CD4-positive, alpha-beta T cell treated with Interleukin-21 for 1 hour (primary cell): ENCODE measurements at regions not wholly inside any gene's neighbourhood (a gene's known extent, or its start where the extent isn't known, plus 50 kb on each side); places are given as distances from the start of the nearest gene placed in this dataset.
"Not testable (repeated sequence)": the region's sequence is repeated elsewhere in the genome, so short reads cannot be mapped to it uniquely, and the experiment has no call there.

Experiments
- DNase-seq: peaks from one replicate; pipeline ENCODE4 v3.0.0-alpha.2; 2020

DNA sequence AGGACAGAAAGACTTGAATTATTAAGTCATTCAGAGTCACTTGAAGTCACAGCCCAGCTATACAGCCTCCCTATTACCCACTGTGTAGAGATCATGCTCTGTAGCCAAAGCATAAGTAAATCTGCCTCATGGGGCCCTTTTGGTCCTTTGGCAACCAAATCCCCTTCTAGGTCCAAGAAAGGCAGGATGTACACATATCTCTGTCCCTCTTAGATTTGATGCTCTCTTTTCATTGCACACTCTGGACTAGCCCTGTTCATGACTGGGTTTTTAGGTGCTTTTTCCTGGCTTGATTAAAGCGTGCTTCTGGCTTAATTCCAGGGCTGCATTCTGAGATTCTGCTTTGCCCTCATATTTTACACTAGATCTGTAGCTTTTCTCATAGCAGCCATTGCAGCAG is 296.8 kb downstream of the TENT5A start:
- DNase-seq, result no peak

DNA sequence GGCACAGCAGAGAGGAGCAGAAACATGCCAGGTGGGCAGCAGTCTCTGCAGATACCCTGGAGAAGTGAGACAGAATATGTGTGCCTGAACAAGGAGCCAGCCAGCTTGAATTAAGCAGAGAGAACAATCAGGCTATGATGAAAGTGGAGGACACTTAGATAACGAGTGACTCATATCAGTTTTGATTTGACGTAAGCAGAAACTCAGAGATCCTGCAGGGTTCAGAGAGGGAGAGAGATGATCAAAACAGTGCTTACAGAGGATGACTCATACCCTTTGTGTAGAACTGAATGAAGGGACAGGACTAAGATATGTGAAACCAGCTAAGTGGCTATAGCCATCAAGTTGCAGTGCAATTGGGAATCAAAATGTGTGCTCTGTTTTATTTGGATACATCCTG is 300.7 kb downstream of the TENT5A start:
- DNase-seq, result no peak

DNA sequence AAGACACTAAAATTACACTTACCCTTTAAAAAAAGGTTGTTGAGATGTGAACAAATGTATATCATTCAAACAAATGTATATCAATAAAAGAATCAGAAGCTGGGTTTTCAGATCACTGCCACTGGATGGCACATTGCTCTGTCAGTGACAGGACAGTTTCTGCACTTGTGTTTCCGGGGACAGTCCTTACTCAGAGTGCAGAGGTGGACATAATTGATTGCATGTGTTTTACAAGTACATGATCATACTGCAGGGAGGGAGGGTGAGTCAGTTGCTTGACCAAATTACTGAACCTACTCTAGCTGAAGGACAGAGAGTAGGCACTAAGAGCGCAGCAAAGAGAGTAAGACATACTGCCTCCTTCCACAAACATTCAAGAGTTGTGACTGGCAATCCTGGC is 302.3 kb downstream of the TENT5A start:
- no peak for DNase-seq

DNA sequence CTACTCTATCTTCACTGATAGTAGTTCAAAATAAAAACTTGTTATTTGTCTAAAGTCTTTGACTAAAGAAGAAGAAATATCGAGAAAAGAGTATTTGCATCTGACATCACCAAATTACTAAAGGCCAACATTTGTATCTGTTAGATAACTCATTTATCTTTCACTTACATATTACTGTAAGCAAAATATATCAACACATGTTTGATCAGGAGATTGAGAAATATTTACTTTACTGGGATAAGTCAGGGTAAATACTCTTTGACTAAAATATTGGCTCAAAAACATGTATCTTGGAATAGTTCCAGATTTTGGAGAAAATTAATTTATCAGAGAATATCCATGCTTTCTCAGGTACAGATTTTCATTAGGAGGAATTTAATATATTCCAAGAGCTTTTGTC is 306.0 kb downstream of the TENT5A start:
- DNase-seq, result no peak

DNA sequence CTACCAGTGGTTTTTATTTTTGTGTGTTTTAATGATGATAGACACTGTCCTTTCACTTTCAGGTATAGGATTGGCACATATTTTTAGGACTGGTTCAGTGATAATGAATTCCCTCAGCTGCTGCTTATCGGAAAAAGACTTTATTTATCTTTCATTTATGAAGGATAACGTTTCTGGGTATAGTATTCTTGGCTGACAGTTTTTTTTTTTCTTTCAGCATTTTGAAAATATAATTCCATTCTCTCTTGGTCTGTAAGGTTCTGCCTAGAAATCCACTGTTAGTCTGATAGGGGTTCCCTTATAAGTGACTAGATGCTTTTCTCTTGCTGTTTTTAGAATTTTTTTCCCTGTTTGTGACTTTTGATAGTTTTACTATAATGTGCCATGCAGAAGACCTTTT is 313.1 kb downstream of the TENT5A start:
- no peak for DNase-seq

DNA sequence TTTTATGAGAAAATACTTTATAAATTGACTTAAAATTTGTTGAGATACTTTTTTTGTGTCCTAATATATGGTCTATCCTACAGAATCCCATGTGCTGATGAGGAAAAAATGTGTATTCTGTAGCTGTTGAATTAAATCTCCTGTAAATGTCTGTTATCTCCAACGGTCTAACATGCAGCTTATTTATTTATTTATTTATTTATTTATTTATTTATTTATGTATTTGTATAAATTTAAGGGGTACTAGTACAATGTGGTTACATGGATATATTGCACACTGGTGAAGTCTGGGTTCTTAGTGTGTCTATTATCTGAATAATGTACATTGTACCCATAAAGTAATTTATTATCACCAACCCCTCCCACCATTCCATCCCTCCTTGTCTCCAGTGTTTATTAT is 315.5 kb downstream of the TENT5A start:
- DNase-seq, result no peak

DNA sequence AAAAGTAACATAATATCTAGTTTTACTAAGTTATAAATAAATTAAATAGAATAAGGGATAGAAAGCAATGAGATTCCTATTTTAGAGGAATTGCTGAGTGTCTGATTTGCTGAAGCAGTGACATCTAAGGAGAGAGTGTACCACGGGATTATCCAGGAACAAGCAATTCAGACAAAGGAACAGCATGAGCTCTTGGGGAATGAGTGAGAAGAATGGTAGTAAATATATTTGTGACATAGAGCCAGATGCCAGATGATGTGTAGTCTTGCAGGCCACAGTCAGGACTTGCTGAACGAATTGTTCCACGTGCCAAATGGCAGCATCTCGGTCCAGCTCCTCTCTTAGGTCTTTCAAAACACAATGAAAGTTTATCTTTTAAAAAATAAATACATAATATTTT is 339.2 kb downstream of the TENT5A start:
- no peak for DNase-seq

DNA sequence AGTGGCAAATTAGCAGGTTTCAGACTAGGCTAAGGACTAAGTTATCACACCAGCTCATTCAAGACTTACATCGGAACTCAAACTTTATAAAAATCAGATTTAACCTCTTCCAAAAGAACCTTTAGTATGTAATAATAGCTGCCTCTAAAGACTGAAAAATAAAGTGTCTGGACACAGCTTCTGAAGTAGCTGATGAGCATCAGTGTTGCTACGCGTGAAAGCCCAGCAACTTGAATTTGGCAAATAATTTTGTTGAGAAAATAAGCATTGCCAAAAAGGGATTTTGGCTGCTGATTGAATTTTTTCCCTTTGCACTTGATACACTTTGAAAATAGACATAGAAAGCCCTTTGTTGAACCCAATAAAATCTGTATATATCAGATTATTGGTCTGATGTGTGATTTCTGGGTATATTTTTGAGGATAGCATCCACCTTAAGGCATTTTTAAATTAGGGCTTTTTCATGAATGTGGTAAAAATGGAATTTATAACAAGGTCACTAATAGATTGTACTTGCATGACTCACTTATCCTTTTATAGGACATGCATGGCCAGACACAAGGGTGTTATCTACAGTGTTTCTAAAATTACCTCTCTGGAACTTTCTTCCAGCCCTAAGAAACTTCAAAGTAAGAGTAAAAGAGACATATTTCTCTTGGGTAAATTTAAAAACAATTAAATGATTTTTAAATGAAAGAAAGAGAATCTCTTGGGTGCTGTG is 350.4 kb downstream of the TENT5A start:
- DNase-seq, result no peak

DNA sequence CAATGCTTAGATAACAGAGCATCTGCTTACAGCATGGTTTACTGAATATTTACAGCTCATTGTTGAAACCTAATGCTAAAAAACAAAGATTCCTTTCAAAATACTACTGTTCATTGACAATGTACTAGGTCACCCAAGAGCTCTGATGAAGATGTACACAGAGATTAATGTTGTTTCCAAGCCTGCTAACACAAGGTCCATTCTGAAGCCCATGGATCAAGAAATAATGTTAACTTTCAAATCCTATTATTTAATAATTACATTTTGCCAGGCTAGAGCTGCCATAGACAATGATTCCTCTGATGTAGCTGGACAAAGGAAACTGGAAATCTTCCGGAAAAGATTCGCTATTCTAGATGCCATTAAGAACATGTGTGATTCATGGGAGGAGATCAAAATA is 355.6 kb downstream of the TENT5A start:
- DNase-seq, result no peak

DNA sequence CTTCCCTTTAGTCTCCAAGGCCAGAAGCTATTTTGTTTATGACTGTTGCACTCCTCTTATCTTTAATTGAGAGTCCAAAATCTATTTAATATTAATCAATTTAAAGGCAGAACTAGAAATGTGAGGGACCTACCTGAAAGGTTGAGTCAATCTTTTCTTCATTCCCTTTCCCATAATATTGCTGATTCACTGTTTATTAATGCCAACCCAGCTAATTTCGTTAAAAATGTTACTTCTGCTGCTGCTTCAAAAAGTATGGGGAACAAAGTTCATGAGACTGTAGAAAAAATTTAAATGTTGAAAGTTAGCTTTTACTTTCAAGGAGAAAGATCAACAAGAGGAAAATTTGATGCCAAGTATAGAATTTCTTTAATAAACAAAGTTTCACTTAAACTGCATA is 365.3 kb downstream of the TENT5A start:
- no peak for DNase-seq

DNA sequence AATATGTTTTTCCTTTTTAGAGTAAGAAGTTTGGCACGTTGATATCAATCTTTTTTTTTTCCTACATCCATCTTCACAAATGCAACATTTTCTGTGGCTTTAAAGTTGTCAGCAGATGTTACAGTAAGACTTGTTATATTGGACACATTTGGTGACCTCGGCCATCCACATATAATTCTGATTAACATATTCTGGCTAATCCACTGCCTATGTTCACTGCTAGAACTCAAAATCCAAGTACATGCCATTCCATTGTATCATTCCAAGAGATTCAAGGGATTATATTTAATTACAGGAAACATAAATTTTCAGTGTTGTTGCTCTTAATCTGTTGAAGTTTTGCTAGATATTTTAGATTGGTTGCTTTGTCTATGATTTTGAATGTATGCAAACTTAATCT is 367.6 kb downstream of the TENT5A start:
- no peak for DNase-seq

DNA sequence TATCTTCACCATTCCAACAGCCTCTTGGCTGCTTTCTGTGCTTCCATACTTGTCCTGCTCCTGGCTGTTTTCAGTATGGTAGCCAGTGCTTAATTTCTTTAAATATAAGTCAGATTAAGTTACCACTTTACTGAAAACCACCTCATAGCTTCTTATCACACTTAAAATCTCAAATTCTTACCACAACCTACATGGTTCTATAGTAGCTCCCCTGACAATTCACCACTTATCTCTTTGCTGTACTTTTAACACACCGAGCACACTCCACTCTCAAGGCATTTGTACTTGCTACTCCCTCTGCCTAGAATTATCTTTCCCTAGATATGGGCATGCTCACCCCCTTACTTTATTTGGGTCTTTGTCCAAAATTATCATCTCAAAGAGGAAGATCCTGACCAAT is 369.0 kb downstream of the TENT5A start:
- DNase-seq, result no peak

DNA sequence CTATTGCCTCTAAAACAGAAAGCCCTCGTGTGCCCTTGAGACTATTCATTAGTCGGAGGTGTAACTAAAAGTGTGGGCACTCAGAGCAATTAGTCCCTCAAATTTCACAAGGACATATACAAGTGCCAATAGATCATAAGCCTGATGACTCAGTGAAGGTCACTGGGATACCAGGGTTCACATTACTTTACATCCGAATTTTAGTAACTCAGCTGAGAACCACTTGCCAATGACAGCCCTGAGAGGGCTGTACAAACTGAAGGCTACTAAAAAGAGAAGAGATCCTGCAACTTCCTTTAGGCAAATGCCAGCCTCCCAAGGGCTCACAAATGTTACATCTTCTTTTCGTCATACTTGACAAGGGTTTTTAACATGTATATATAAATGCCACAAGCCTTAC is 369.6 kb downstream of the TENT5A start:
- DNase-seq, result no peak

DNA sequence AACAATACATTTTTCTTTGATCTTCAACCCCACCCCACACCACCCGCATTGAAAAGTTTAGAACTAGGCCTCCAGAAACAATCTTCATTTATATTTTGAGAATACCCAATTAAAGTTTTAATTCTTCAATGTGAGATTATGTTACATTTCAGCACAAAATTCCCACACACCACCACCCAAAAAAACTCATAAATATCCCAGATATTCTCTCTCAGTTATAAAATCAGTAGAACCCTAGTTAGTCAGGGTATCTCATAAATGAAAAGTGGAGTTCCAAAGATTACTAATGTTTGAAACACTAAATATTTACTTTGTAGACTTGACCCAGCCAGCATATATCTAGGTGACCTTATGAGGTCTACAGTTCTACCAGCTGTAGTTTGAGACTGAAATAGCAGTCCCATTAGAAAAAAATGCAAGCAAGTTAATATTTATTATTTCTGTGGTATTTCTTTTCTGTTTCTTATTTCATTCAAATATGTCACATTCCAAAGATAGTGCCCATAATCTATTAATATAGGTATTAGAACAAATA is 371.0 kb downstream of the TENT5A start:
- no peak for DNase-seq

DNA sequence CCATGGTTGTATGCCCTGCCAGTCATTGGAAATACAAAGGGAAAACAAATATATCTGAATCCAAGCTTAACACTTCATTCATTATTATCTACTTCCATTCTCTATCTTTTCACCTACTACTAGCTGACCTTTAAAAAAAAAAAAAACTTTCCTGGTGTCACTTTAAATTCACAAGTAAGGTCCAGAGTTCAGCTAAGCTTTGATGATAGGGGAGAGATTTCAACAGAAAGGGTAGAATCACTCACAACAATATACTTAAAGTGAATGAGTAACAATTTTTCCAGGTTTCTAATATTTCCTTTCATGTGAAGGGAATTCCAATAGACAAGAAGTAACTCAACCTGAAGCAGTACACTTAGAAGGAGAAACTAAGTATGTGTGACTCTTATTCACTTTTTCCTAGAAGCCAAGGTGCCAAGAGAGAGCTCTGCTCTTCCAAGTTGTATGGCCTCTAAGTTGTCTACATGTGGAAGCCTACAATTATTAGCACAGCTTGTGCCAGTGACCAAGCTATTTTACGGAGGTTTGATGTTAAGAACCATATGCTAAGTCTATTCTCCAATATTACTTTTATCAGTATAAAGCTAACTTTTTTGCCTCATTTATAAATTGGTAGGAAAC is 371.7 kb downstream of the TENT5A start:
- no peak for DNase-seq

DNA sequence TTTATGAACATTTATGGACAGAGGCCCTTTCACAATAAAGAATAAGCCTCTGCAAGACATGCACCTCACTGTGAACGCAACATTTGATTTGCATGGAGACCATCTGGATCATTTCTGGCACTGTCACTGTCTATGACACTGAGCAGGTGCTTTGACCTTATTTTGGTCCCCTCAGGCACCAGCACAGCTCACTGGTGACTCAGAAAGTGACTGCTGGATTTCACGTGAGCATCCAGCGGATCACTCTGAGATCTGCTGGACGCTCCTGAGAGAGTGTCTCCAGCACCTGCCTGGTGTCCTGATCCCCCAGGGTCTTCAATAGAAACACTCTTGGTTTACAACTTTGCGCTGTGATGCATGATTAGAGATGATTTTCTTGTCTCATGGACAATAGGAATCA is 375.7 kb downstream of the TENT5A start:
- no peak for DNase-seq

DNA sequence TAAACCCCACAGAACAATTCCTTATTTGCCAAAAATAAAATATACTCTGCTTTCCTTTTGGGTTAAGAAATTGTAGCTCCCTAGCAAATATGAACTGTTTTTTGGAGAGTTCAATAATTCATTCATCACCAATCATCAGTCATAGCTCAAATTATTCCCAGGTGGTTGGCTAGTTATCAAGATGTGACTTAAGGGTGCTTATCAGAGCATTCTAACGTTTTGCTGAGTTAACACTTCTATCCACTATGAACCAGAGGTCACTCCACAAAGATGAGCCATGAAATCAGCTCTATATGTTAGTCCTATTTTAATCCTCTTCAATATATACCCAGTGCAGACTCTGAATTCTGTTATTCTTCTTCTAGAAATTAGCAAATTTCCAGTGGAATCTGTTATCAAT is 379.1 kb downstream of the TENT5A start:
- DNase-seq, result no peak

DNA sequence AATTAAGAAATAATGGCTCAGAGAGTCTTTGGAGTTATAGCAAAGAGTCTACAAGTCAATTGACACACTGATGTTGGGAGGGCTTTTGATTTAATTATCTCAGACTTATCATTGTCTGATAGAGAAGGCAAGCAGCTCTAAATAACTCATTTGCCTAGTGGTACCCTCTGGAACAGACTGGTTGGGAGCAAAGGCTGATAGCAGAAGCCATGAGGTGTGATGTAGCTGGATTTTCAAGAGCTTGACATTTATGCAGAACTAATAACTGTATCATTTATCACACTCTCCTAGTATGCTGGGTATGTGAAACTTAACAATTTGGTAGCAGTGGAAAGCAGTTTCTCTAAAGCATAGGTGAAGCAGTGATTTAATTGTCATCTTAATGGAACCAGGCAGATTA is 380.6 kb downstream of the TENT5A start:
- no peak for DNase-seq

DNA sequence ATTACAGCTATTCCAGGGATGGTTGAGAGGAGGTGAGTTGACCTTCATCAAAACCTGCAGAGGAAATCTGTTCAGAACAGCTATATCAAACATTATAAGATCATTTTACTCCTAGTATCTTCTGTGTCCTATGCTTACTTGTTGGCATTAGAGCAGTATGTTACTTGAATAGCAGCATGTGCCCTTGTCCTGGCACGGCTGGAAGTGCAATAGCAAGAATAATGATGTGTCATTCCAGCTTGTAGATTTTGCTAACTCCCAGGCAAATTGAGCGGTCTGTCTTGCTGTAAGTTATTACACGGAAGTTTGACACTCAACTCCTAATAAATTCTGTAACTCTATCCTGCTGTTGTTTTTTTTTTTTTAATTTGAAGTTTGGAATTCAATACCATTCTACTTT is 385.5 kb downstream of the TENT5A start:
- DNase-seq, result no peak

DNA sequence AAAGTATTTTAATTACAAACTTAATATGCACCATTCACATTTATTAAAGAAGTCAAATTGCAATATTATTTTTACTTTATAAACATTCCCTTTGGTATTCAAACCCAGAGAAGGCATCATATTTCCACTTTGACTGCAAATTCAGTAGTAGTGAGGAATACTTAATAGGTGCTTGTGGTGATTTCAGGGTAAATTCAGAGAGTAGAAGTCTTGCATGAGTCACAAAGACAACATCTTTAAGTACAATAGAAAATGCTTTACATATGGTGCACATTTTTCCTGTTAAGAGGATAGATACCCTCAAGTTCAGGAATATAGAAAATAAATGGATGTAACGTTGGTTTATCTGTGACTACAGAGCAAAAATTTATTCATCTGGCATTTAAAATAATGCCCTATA is 390.2 kb downstream of the TENT5A start:
- DNase-seq, result no peak

DNA sequence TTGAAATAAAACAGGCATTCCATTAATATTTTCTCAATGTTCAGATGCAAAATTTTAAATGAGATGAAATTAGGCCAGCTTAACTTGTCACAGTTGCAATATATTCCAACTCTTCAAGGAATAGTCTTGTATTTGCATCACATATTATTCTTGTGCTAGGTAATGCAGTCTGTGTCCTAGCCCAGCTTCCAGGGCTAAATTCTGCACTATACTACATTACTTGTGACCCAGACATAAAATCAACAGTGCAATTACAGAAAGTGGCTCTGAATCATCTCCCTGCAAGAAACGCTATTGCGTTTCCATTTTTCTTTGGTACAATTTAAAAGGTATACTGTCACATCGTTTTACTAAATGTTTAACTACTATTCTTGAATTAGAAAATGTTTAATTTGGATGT is 399.2 kb downstream of the TENT5A start:
- no peak for DNase-seq

DNA sequence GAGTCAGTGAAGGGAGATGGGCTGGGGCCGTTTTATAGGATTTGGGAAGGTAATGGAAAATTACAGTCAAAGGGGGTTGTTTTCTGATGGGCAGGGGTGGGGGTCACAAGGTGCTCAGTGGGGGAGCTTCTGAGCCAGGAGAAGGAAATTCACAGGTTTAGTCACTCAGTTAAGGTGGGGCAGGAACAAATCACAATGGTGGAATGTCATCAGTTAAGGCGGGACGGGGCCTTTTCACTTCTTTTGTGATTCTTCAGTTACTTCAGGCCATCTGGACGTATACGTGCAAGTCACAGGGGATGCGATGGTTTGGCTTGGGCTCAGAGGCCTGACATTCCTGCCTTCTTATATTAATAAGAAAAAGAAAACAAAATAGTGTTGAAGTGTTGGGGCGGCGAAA is 408.5 kb downstream of the TENT5A start:
- not testable (repeated sequence) for DNase-seq

DNA sequence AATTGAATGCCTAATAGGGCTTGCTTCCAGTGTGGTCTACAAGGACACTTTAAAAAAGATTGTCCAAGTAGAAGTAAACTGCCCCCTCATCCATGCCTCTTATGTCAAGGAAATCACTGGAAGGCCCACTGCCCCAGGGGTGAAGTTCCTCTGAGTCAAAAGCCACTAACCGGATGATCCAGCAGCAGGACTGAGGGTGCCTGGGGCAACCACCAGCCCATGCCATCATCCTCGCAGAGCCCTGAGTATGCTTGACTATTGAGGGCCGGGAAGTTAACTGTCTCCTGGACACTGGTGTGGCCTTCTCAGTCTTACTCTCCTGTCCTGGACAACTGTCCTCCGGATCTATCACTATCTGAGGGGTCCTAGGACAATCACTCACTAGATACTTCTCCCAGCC is 411.5 kb downstream of the TENT5A start:
- no peak for DNase-seq

DNA sequence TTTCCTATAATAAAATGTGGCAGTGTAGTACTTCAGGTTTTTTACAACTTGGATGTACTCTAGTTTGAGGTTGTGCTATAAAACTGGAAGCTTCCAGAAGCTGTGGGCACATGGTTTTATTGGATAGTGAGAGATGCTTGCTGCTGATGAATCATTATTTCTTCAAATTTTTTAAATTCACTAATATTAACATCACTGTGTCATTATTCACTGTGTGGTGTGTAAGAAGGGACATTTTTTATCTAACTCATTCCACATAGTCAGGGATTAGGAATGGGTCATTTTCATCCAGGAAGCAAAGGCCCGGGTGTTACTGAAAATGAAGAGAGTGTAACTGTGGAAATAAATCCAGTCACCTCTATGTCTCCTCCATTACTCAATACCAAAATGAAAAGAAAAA is 421.0 kb downstream of the TENT5A start:
- no peak for DNase-seq

DNA sequence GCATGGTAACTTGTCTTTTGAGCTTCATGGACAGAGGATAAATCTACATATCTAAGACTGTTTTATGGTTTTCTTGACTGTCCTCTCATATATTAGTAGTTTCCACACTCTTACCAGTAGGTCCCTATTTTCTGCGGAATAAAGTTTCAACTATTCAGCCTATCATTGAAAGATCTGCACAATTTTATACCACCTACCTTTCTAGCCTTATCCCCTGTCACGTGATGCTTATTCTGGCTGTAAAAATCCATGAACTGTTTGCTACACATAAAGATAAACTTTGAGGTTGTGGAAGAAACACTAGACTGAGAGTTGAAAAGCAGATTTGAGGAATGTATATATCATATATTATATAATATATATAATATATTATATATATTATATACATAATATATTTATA is 423.8 kb downstream of the TENT5A start:
- DNase-seq, result no peak
